Ovary (tissue), 7 donors: ENCODE measurements at regions not wholly inside any gene's neighbourhood (a gene's known extent, or its start where the extent isn't known, plus 50 kb on each side); places are given as distances from the start of the nearest gene placed in this dataset.

Source experiments
- DNase-seq, 5 donors: peaks; one replicate each; pipeline ENCODE4 v3.0.0-alpha.2; 2019 to 2020
- H3K27ac ChIP-seq, 2 donors: fragments of 200-600 bp; one replicate each; pipeline versions ENCODE4 v1.5.1 to v1.8.0; 2019 to 2022
- H3K27me3 ChIP-seq: fragments of 200-600 bp; one replicate; pipeline ENCODE4 v1.8.0; 2022
- H3K36me3 ChIP-seq: fragments of 200-600 bp; sonication (generic); one replicate; pipeline ENCODE4 v1.5.1; 2019
- H3K4me1 ChIP-seq: one replicate; pipeline ENCODE4 v1.8.1; 2013; ENCODE audit warnings: mild to moderate bottlenecking, moderate library complexity; ENCODE audit not compliant: insufficient read depth
- H3K4me3 ChIP-seq: fragments of 200-600 bp; sonication (generic); one replicate; pipeline ENCODE4 v1.5.1; 2017
- H3K9me3 ChIP-seq, 2 donors: fragments of 200-600 bp in 1 of 2; sonication (generic) in 1 of 2; one replicate each; pipeline versions ENCODE4 v1.5.1 to v1.8.1; 2013 to 2019; ENCODE audit warnings: mild to moderate bottlenecking in 1 of 2, moderate library complexity in 1 of 2
- EP300 ChIP-seq: sonication (generic); formaldehyde crosslinking; IDR thresholded peaks from one replicate; pipeline ENCODE4 v1.6.1; 2017; ENCODE audit warnings: antibody characterized with exemption
- POLR2A ChIP-seq: fragments of 450-650 bp; IDR thresholded peaks from one replicate; pipeline ENCODE4 v1.6.1; 2017; ENCODE audit warnings: antibody characterized with exemption, mild to moderate bottlenecking, moderate library complexity
- whole genome bisulfite sequencing, 3 donors: extraction: QIAGEN DNeasy Blood & Tissue Kit in 1 of 3; methylation state at CpG; one replicate each; pipeline versions ENCODE4 v1.1.5 to v1.1.7; 2013 to 2017; 5-methylcytosine and 5-hydroxymethylcytosine counted together
- intact Hi-C, 4 donors: fragments of 100-400 bp; cut with DNase I; formaldehyde crosslinking; loops; one replicate each; pipeline versions ENCODE4 v1.11.0 to v1.15.1; 2022 to 2023
- TF ChIP-seq, protein P1 (sequence below), 3 donors: fragments of 450-650 bp in 2 of 3; fragments of 200-600 bp in 1 of 3; IDR thresholded peaks; one replicate each; pipeline versions ENCODE4 v1.5.1 to v1.8.0; 2016 to 2022; ENCODE audit warnings: antibody characterized with exemption in 3 of 3, mild to moderate bottlenecking in 1 of 3
- donor health status: DM: no; HTN: no; CAD: no; lungs with moderate emphysema.
- donor health status: DM: no; HTN: no; CAD: no.
- donor health status: Bipolar disorder and iron deficiency.
- donor health status: DM: no; HTN: no; CAD: no.
- donor health status: DM: yes; HTN: yes; CAD: no.

GRCh38 chr4:107131295-107131694 is 95.2 kb upstream of the DKK2 start:
- no peaks in the 10 kb centered on the region for H3K4me1 ChIP-seq
- H3K9me3 ChIP-seq = no peaks in the 10 kb centered on the region
- intact Hi-C loops = no loop called here
- WGBS, 3 donors = 46 to 73% (median 60%) methylated on average over 1 of the region's 1 CpG
- H3K36me3 ChIP-seq = no peaks in the 10 kb centered on the region
- no peak for DNase-seq
- no peak overlapping the region for H3K27ac ChIP-seq
- TF ChIP-seq, protein P1, sequence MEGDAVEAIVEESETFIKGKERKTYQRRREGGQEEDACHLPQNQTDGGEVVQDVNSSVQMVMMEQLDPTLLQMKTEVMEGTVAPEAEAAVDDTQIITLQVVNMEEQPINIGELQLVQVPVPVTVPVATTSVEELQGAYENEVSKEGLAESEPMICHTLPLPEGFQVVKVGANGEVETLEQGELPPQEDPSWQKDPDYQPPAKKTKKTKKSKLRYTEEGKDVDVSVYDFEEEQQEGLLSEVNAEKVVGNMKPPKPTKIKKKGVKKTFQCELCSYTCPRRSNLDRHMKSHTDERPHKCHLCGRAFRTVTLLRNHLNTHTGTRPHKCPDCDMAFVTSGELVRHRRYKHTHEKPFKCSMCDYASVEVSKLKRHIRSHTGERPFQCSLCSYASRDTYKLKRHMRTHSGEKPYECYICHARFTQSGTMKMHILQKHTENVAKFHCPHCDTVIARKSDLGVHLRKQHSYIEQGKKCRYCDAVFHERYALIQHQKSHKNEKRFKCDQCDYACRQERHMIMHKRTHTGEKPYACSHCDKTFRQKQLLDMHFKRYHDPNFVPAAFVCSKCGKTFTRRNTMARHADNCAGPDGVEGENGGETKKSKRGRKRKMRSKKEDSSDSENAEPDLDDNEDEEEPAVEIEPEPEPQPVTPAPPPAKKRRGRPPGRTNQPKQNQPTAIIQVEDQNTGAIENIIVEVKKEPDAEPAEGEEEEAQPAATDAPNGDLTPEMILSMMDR (IDR thresholded peaks at IDR 0.05) = no peak
- TF ChIP-seq POLR2A (no peak), EP300 (no peak)
- H3K4me3 ChIP-seq = no peak overlapping the region
- no peaks in the 10 kb centered on the region for H3K27me3 ChIP-seq

GRCh38 chr4:107130157-107130556 is 94.0 kb upstream of the DKK2 start:
- DNase-seq = no peak
- intact Hi-C loops = no loop called here
- H3K4me1 ChIP-seq = no peaks in the 10 kb centered on the region
- WGBS, 3 donors = 77 to 81% (median 78%) methylated on average over 3 of the region's 3 CpGs
- no peaks in the 10 kb centered on the region for H3K36me3 ChIP-seq
- TF ChIP-seq POLR2A = no peak
- no peak for TF ChIP-seq EP300
- TF ChIP-seq, protein P1 (IDR thresholded peaks at IDR 0.05) = no peak
- H3K27ac ChIP-seq = no peak overlapping the region
- H3K4me3 ChIP-seq = no peak overlapping the region
- H3K27me3 ChIP-seq = no peaks in the 10 kb centered on the region
- no peaks in the 10 kb centered on the region for H3K9me3 ChIP-seq

DNA sequence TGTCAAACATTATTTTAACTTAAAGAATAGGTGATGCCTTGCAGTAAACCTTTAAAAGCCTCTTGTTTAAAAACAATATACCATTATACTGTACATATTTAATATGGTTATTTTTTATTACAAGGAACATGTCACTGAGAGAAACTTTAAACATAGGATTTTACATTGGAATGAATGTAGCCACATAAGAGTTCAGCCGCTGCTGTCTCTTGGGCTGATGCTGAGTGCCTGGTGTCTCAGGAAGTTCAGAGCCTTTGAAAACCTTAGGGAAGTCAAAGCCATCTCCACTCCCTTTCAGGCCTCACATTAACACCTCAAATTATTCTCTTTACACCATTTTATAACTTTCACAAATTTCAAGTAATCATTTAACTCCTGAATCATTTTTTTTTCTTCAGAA is 93.5 kb upstream of the DKK2 start:
- WGBS, 3 donors = 74 to 76% (median 74%) methylated on average over 1 of the region's 1 CpG
- H3K4me3 ChIP-seq = no peak overlapping the region
- intact Hi-C loops = no loop called here

GRCh38 chr4:107129076-107129475 is 93.0 kb upstream of the DKK2 start:
- 21 to 44% (median 34%) methylated on average over 2 of the region's 2 CpGs for WGBS, 3 donors
- H3K4me1 ChIP-seq = no peaks in the 10 kb centered on the region
- H3K9me3 ChIP-seq = no peaks in the 10 kb centered on the region
- intact Hi-C loops = no loop called here
- no peaks in the 10 kb centered on the region for H3K36me3 ChIP-seq
- no peak for TF ChIP-seq EP300
- TF ChIP-seq, protein P1 (IDR thresholded peaks at IDR 0.05) = no peak
- TF ChIP-seq POLR2A = no peak
- DNase-seq = no peak
- no peaks in the 10 kb centered on the region for H3K27me3 ChIP-seq
- H3K27ac ChIP-seq = no peak overlapping the region
- no peak overlapping the region for H3K4me3 ChIP-seq

More for the DNA sequence above, 93.5 kb upstream of the DKK2 start:
- Histone ChIP-seq H3K36me3 (no peaks in the 10 kb centered on the region), H3K9me3 (no peaks in the 10 kb centered on the region), H3K4me1 (no peaks in the 10 kb centered on the region), H3K27ac (no peak overlapping the region), H3K27me3 (no peaks in the 10 kb centered on the region)
- no peak for TF ChIP-seq POLR2A
- no peak for DNase-seq

DNA sequence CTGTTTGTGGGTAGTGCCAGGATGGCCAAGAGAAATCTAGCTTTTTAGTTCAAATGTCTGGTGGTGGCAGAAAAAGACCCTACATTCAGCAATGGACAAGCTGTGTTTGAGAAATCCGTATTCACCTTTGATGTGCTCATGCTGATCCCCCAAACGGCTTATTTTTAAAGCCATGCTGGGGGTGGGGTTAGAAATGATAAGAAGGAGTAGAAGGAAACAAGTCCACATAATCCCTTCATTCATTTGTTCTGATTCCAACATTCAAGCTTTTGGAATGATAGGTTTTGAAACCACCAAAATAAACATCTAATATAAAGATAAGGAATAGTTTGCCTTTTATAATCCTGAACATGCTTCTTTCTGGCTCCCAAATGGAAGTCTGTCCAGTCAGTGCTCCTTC is 92.0 kb upstream of the DKK2 start:
- DNase-seq = no peak
- Histone ChIP-seq H3K36me3 (no peaks in the 10 kb centered on the region), H3K9me3 (no peaks in the 10 kb centered on the region), H3K27me3 (no peaks in the 10 kb centered on the region), H3K4me3 (no peak overlapping the region), H3K27ac (no peak overlapping the region), H3K4me1 (no peaks in the 10 kb centered on the region)
- intact Hi-C loops = no loop called here
- 45 to 66% (median 50%) methylated on average over 2 of the region's 2 CpGs for WGBS, 3 donors
- no peak for TF ChIP-seq EP300
- TF ChIP-seq, protein P1 (IDR thresholded peaks at IDR 0.05) = no peak
- no peak for TF ChIP-seq POLR2A
